ENCODE measurements at regions not wholly inside any gene's neighbourhood (a gene's known extent, or its start where the extent isn't known, plus 50 kb on each side); places are given as distances from the start of the nearest gene placed in this dataset.

DNA sequence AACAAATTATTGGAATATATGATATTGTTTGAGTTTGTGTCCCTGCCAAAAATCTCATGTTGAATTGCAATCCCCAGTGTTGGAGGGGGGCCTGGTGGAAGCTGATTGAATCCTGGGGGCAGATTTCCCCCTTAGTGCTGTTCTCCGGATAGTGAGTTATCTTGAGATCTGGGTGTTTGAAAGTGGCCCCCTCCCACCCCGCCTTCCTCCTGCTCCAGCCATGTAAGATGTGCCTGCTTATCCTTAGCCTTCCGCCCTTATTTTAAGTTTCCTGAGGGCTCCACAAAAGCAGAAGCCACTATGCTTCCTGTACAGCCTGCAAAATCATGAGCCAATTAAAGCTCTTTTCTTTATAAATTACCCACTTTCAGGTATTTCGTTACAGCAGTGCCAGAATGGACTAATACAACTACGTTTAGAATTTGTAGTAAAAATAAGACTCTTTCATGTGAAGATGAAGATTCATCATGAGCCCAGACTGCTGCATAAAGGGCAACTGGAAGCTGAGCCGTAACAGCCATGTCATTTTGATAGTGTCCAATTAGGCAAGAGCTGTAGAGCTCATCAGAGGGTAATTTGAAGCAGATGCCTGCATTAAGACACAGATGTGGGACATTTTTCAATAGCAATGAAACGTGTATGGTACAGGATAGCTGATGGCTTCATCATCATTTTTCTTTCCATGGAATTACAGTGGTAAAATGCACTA lies 1007.2 kb downstream of the REEP3 start:
- no peaks in the 10 kb centered on the region for H3K27me3 ChIP-seq
- no peak for DNase-seq (ENCODE audit: low spot score)
- no peaks in the 10 kb centered on the region for H3K4me1 ChIP-seq
- no peak overlapping the region for H3K27ac ChIP-seq
- no peak overlapping the region for H3K4me3 ChIP-seq
- H3K9me3 ChIP-seq = no peaks in the 10 kb centered on the region
- TF ChIP-seq, protein P1, sequence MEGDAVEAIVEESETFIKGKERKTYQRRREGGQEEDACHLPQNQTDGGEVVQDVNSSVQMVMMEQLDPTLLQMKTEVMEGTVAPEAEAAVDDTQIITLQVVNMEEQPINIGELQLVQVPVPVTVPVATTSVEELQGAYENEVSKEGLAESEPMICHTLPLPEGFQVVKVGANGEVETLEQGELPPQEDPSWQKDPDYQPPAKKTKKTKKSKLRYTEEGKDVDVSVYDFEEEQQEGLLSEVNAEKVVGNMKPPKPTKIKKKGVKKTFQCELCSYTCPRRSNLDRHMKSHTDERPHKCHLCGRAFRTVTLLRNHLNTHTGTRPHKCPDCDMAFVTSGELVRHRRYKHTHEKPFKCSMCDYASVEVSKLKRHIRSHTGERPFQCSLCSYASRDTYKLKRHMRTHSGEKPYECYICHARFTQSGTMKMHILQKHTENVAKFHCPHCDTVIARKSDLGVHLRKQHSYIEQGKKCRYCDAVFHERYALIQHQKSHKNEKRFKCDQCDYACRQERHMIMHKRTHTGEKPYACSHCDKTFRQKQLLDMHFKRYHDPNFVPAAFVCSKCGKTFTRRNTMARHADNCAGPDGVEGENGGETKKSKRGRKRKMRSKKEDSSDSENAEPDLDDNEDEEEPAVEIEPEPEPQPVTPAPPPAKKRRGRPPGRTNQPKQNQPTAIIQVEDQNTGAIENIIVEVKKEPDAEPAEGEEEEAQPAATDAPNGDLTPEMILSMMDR (IDR thresholded peaks at IDR 0.05) = no peak
- no peaks in the 10 kb centered on the region for H3K36me3 ChIP-seq

DNA sequence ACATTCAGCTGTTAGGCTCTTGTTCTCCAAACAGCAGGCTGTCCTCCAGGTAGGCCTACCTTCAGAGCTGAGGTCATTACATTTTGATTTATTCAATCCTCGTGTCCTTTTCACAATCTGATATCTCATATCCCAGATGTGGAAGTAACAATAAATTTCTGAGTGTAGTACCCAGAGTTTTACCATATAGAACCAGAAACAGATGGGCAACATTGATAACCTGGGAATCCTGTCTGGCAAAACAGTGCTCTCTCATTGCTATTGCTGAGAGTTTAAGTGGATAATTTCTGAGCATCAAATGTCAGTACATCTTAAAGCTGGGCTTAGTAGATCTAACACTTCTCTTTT lies 1007.8 kb downstream of the REEP3 start:
- no peaks in the 10 kb centered on the region for H3K4me1 ChIP-seq
- no peak overlapping the region for H3K27ac ChIP-seq
- no peak for DNase-seq (ENCODE audit: low spot score)
- TF ChIP-seq, protein P1 (IDR thresholded peaks at IDR 0.05) = no peak
- H3K36me3 ChIP-seq = no peaks in the 10 kb centered on the region
- H3K27me3 ChIP-seq = no peaks in the 10 kb centered on the region
- H3K4me3 ChIP-seq = no peak overlapping the region
- no peaks in the 10 kb centered on the region for H3K9me3 ChIP-seq

DNA sequence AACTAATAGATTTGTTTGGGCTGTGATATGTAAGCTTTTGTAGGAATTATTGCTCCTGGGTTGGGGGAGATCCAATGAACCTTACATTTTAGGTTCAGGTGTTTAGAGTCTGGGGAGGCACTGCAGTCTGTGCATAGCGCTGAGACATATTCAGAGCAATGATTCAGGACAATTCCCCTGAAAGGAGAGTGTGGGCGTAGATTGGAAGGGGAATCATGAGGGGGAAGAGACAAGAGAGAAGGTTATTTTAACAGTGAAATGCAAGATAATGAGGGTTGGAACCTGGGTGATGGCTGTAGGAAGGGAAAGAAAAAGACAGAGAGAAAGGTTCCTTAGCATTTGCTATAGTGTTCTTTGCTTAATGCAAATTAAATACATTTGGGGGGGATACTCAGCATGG lies 1013.4 kb downstream of the REEP3 start:
- Histone ChIP-seq H3K27me3 (no peaks in the 10 kb centered on the region), H3K4me1 (no peaks in the 10 kb centered on the region), H3K9me3 (no peaks in the 10 kb centered on the region), H3K4me3 (no peak overlapping the region), H3K27ac (no peak overlapping the region), H3K36me3 (no peaks in the 10 kb centered on the region)
- TF ChIP-seq, protein P1 (IDR thresholded peaks at IDR 0.05) = no peak
- no peak for DNase-seq (ENCODE audit: low spot score)

DNA sequence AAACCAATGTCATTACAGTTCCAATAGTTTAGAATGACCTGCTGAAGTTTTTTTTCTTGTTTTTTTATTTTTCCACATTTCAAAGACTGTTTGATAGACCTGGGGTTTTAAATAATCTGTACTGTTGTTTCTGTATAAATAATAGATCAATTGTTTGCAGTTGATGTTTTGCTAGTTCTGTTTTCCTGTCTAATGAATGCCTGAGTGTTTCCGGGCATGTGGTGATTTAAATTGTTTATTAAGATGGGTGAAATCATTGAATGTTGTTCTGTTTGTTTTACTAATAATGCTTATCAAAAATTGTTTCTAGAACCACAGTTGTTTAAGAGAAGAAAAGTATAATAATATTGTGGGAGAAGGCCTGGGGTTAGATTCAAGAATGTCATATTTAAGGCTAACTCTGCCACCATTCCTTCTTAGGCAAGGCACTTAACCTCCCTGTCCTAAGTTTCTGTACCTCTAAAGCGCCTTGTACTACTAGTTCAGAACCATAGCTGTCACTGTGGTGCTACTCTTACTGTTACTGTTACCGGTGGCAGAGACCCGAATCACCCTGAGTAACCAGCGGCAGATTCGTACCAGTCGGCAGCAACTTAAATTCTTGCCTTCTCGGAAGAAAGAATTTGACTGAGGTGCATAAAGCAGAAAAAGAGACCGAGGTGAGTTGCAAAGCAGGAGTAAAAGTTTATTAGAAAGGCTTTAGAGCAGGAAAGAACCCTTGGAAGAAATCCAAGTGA lies 1014.1 kb downstream of the REEP3 start:
- Histone ChIP-seq H3K36me3 (no peaks in the 10 kb centered on the region), H3K27ac (no peak overlapping the region), H3K4me3 (no peak overlapping the region), H3K9me3 (no peaks in the 10 kb centered on the region), H3K4me1 (no peaks in the 10 kb centered on the region), H3K27me3 (no peaks in the 10 kb centered on the region)
- TF ChIP-seq, protein P1 (IDR thresholded peaks at IDR 0.05) = no peak
- no peak for DNase-seq (ENCODE audit: low spot score)

DNA sequence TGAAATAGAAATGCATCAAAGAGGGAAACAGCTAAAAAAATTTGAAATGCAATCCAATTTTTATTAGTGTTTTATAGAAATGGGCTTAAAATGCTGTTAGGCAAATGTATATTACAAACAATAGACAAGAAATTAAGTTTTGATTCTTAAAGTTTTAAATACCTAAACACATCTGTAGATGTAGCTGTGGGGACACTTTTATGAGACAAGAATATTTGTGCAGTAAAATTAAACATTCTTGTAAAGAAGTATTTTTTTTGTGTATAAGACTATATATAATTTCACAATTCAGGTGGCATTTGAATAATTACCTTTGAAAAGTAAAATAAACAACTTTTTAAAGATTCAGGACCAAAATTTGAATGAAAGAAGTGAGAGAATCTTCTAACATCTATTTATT lies 1015.9 kb downstream of the REEP3 start:
- Histone ChIP-seq H3K4me1 (no peaks in the 10 kb centered on the region), H3K36me3 (no peaks in the 10 kb centered on the region), H3K9me3 (no peaks in the 10 kb centered on the region), H3K4me3 (no peak overlapping the region), H3K27me3 (no peaks in the 10 kb centered on the region), H3K27ac (no peak overlapping the region)
- TF ChIP-seq, protein P1 (IDR thresholded peaks at IDR 0.05) = no peak
- no peak for DNase-seq (ENCODE audit: low spot score)
